Mesendoderm (in vitro differentiated cells): ENCODE measurements at regions not wholly inside any gene's neighbourhood (a gene's known extent, or its start where the extent isn't known, plus 50 kb on each side); places are given as distances from the start of the nearest gene placed in this dataset.

ENCODE experiments used
- DNase-seq: peaks from one replicate; pipeline ENCODE4 v3.0.0; 2013
- H2AK5ac ChIP-seq: 2 replicates; pipeline ENCODE4 v1.6.1; 2013; ENCODE audit warnings: low read length, inconsistent platforms
- H2BK120ac ChIP-seq: 2 replicates; pipeline ENCODE4 v1.6.1; 2013; ENCODE audit warnings: low read depth, mild to moderate bottlenecking, low read length, moderate library complexity, mixed read lengths
- H2BK15ac ChIP-seq: replicated peaks from 2 replicates; pipeline ENCODE4 v1.6.1; 2013; ENCODE audit warnings: low read depth, mild to moderate bottlenecking, moderate library complexity
- H2BK5ac ChIP-seq: 2 replicates; pipeline ENCODE4 v1.6.1; 2013; ENCODE audit warnings: low read length, inconsistent platforms
- H3K18ac ChIP-seq: 2 replicates; pipeline ENCODE4 v1.6.1; 2013; ENCODE audit warnings: mild to moderate bottlenecking, low read length, mixed read lengths
- H3K23ac ChIP-seq: one replicate; pipeline ENCODE4 v1.6.1; 2013; ENCODE audit warnings: low read length
- H3K27ac ChIP-seq: 2 replicates; pipeline ENCODE4 v1.5.1; 2013; ENCODE audit warnings: low read depth, mild to moderate bottlenecking, inconsistent platforms, low read length, moderate library complexity
- H3K27me3 ChIP-seq: 2 replicates; pipeline ENCODE4 v1.6.1; 2013; ENCODE audit warnings: low read length, control low read depth, mild to moderate bottlenecking, inconsistent platforms; ENCODE audit not compliant: insufficient read depth, poor library complexity
- H3K36me3 ChIP-seq: 2 replicates; pipeline ENCODE4 v1.6.1; 2013; ENCODE audit warnings: low read length, inconsistent platforms; ENCODE audit not compliant: control insufficient read depth, insufficient read depth
- H3K4ac ChIP-seq: one replicate; pipeline ENCODE4 v1.6.1; 2013; ENCODE audit warnings: low read depth, mild to moderate bottlenecking, low read length, moderate library complexity
- H3K4me1 ChIP-seq: 2 replicates; pipeline ENCODE4 v1.6.1; 2013; ENCODE audit warnings: low read depth, low read length, inconsistent platforms; ENCODE audit not compliant: control insufficient read depth
- H3K4me2 ChIP-seq: 2 replicates; pipeline ENCODE4 v1.6.1; 2013; ENCODE audit warnings: low read length
- H3K4me3 ChIP-seq: 2 replicates; pipeline ENCODE4 v1.5.1; 2013; ENCODE audit warnings: mild to moderate bottlenecking, low read length
- H3K56ac ChIP-seq: one replicate; pipeline ENCODE4 v1.6.1; 2013; ENCODE audit warnings: low read length
- H3K79me1 ChIP-seq: 2 replicates; pipeline ENCODE4 v1.6.1; 2013; ENCODE audit warnings: low read length, inconsistent platforms
- H3K79me2 ChIP-seq: 2 replicates; pipeline ENCODE4 v1.6.1; 2013; ENCODE audit warnings: mild to moderate bottlenecking, low read length; ENCODE audit not compliant: control insufficient read depth, insufficient read depth
- H3K9ac ChIP-seq: 2 replicates; pipeline ENCODE4 v1.6.1; 2013; ENCODE audit warnings: low read length, inconsistent platforms
- H4K5ac ChIP-seq: one replicate; pipeline ENCODE4 v1.6.1; 2013; ENCODE audit warnings: low read length
- H4K8ac ChIP-seq: one replicate; pipeline ENCODE4 v1.6.1; 2013; ENCODE audit warnings: low read depth, mild to moderate bottlenecking, control low read depth, low read length, moderate library complexity
- WGBS: extraction: QIAGEN DNeasy Blood & Tissue Kit; methylation state at CpG from one replicate; pipeline ENCODE4 v1.1.7; 2013; ENCODE audit warnings: low lambda C conversion rate, missing lambda C conversion rate; ENCODE audit not compliant: insufficient coverage; ENCODE audit errors: extremely low coverage; 5-methylcytosine and 5-hydroxymethylcytosine counted together

- Histone ChIP-seq H3K27me3 (no peaks in the 10 kb centered on the region), H3K4ac (no peak overlapping the region)
- no CpG with 5 or more reads among the region's 7 CpGs for WGBS
Measured at GRCh38 chr9:13993632-13994185, 320.2 kb downstream of the NFIB start.

GRCh38 chr9:13992138-13993088 lies 321.5 kb downstream of the NFIB start:
- H2BK120ac ChIP-seq: no peak overlapping the region
- H3K27ac ChIP-seq: no peak overlapping the region
- no peak overlapping the region for H3K9ac ChIP-seq
- H3K4me2 ChIP-seq: no peak overlapping the region
- H3K4me1 ChIP-seq: no peaks in the 10 kb centered on the region
- H3K56ac ChIP-seq: no peak overlapping the region
- no peak for DNase-seq
- no peak overlapping the region for H2BK5ac ChIP-seq
- no peak overlapping the region for H2AK5ac ChIP-seq
- no peaks in the 10 kb centered on the region for H3K36me3 ChIP-seq
- no peak overlapping the region for H4K8ac ChIP-seq
- H3K79me2 ChIP-seq: no peaks in the 10 kb centered on the region
- no peak overlapping the region for H4K5ac ChIP-seq
- H3K18ac ChIP-seq: no peak overlapping the region
- H3K4me3 ChIP-seq: no peak overlapping the region
- WGBS: no CpG with 5 or more reads among the region's 8 CpGs
- no peaks in the 10 kb centered on the region for H3K27me3 ChIP-seq
- no peaks in the 10 kb centered on the region for H3K79me1 ChIP-seq
- no peak overlapping the region for H3K23ac ChIP-seq
- H3K4ac ChIP-seq: no peak overlapping the region
- H2BK15ac ChIP-seq: no peak overlapping the region

More at GRCh38 chr9:13993632-13994185, 320.2 kb downstream of the NFIB start:
- H3K9ac ChIP-seq: no peak overlapping the region
- H3K27ac ChIP-seq: no peak overlapping the region
- no peak overlapping the region for H3K4me3 ChIP-seq
- no peak overlapping the region for H2AK5ac ChIP-seq
- no peak overlapping the region for H2BK120ac ChIP-seq
- no peaks in the 10 kb centered on the region for H3K79me1 ChIP-seq
- H3K18ac ChIP-seq: no peak overlapping the region
- no peak overlapping the region for H4K8ac ChIP-seq
- H3K4me1 ChIP-seq: no peaks in the 10 kb centered on the region
- no peak overlapping the region for H2BK15ac ChIP-seq
- H3K4me2 ChIP-seq: no peak overlapping the region
- H2BK5ac ChIP-seq: no peak overlapping the region
- H3K56ac ChIP-seq: no peak overlapping the region
- DNase-seq: no peak
- no peak overlapping the region for H4K5ac ChIP-seq
- H3K79me2 ChIP-seq: no peaks in the 10 kb centered on the region
- no peak overlapping the region for H3K23ac ChIP-seq
- no peaks in the 10 kb centered on the region for H3K36me3 ChIP-seq

DNA sequence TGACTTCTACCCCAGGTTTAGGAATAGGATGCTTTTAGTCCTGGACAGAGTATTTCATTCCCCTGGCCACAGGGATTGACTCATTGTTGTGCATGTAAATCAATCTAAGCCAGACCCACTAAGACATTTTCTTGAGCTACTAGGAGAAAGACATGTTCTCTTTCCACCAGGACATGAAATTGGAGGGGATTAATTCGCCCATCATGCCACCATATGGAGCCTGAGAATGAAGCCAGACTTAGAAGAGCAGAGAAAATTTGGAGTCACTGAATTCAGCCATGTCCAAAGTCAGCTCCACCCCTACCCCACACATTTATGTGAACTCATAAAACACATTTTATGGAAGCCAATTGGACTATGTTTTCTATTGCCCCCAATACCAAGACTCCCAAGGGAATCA lies 322.5 kb downstream of the NFIB start:
- no peak overlapping the region for H3K4me3 ChIP-seq
- H3K56ac ChIP-seq: no peak overlapping the region
- H3K79me1 ChIP-seq: no peaks in the 10 kb centered on the region
- no peak overlapping the region for H3K23ac ChIP-seq
- no peaks in the 10 kb centered on the region for H3K4me1 ChIP-seq
- H3K27me3 ChIP-seq: no peaks in the 10 kb centered on the region
- H3K18ac ChIP-seq: no peak overlapping the region
- no peaks in the 10 kb centered on the region for H3K79me2 ChIP-seq
- no CpG with 5 or more reads among the region's 1 CpG for WGBS
- no peak overlapping the region for H3K9ac ChIP-seq
- H4K8ac ChIP-seq: no peak overlapping the region
- no peak overlapping the region for H4K5ac ChIP-seq
- no peak overlapping the region for H2AK5ac ChIP-seq
- H2BK5ac ChIP-seq: no peak overlapping the region
- no peak overlapping the region for H3K4ac ChIP-seq
- H3K36me3 ChIP-seq: no peaks in the 10 kb centered on the region
- H2BK120ac ChIP-seq: no peak overlapping the region
- H3K4me2 ChIP-seq: no peak overlapping the region
- no peak for DNase-seq
- no peak overlapping the region for H2BK15ac ChIP-seq
- H3K27ac ChIP-seq: no peak overlapping the region

DNA sequence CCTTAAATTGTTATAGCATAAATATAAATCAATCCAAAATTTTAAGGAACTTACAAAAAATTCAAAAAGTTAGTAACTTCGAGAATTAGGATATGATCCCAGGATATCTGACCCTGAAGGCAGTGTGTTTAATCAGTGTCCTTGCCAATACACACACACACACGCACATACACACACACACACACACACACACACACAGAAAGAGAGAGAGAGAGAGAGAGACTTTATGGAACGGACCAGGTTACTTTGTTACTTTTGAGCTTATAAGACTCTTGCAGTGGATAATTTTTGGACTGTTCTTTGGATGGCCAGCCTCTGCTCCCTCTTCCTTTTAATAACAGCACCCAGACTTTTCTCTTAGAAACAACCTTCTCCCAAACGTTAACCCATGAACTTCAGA lies 322.9 kb downstream of the NFIB start:
- DNase-seq: no peak
- H2BK5ac ChIP-seq: no peak overlapping the region
- no peaks in the 10 kb centered on the region for H3K36me3 ChIP-seq
- no peaks in the 10 kb centered on the region for H3K79me2 ChIP-seq
- H2AK5ac ChIP-seq: no peak overlapping the region
- no peaks in the 10 kb centered on the region for H3K27me3 ChIP-seq
- H3K4me3 ChIP-seq: no peak overlapping the region
- H3K9ac ChIP-seq: no peak overlapping the region
- H3K27ac ChIP-seq: no peak overlapping the region
- no peak overlapping the region for H3K23ac ChIP-seq
- no peaks in the 10 kb centered on the region for H3K4me1 ChIP-seq
- H3K4ac ChIP-seq: no peak overlapping the region
- no CpG with 5 or more reads among the region's 4 CpGs for WGBS
- H4K5ac ChIP-seq: no peak overlapping the region
- H4K8ac ChIP-seq: no peak overlapping the region
- H3K79me1 ChIP-seq: no peaks in the 10 kb centered on the region
- no peak overlapping the region for H2BK15ac ChIP-seq
- no peak overlapping the region for H3K18ac ChIP-seq
- H3K56ac ChIP-seq: no peak overlapping the region
- no peak overlapping the region for H2BK120ac ChIP-seq
- no peak overlapping the region for H3K4me2 ChIP-seq

GRCh38 chr9:13990331-13990730 lies 323.6 kb downstream of the NFIB start:
- no peak overlapping the region for H4K8ac ChIP-seq
- H3K27ac ChIP-seq: no peak overlapping the region
- H3K4ac ChIP-seq: no peak overlapping the region
- H2BK5ac ChIP-seq: no peak overlapping the region
- H3K9ac ChIP-seq: no peak overlapping the region
- no peaks in the 10 kb centered on the region for H3K79me1 ChIP-seq
- DNase-seq: no peak
- no peaks in the 10 kb centered on the region for H3K4me1 ChIP-seq
- no peak overlapping the region for H2BK15ac ChIP-seq
- H3K4me3 ChIP-seq: no peak overlapping the region
- no peaks in the 10 kb centered on the region for H3K79me2 ChIP-seq
- H3K27me3 ChIP-seq: no peaks in the 10 kb centered on the region
- H3K23ac ChIP-seq: no peak overlapping the region
- H2AK5ac ChIP-seq: no peak overlapping the region
- no peak overlapping the region for H3K18ac ChIP-seq
- H2BK120ac ChIP-seq: no peak overlapping the region
- H3K36me3 ChIP-seq: no peaks in the 10 kb centered on the region
- H4K5ac ChIP-seq: no peak overlapping the region
- H3K4me2 ChIP-seq: no peak overlapping the region
- no peak overlapping the region for H3K56ac ChIP-seq
